ENCODE measurements at regions not wholly inside any gene's neighbourhood (a gene's known extent, or its start where the extent isn't known, plus 50 kb on each side); places are given as distances from the start of the nearest gene placed in this dataset.

GRCh38 chr3:20849975-20850374 is 664.0 kb upstream of the SGO1 start (continued):
- TF ChIP-seq KLF16 (tag by site-specific recombination; IDR thresholded peaks at IDR 0.05) (no peak), ZNF157 (tag by site-specific recombination; IDR thresholded peaks at IDR 0.05) (no peak), ZNF624 (tag by site-specific recombination; IDR thresholded peaks at IDR 0.05) (no peak), OVOL3 (tag by site-specific recombination; IDR thresholded peaks at IDR 0.05) (no peak)

GRCh38 chr3:20846832-20847231 is 660.8 kb upstream of the SGO1 start:
- ChIA-PET POLR2A (no interaction called here), CTCF (no interaction called here)
- Histone ChIP-seq H3K4me1 (ENCODE audit: control insufficient read depth, insufficient read depth, low read length) (no peaks in the 10 kb centered on the region), H3K4me3 (ENCODE audit: low read depth, low read length) (no peak overlapping the region), H3K9me3 (ENCODE audit: control insufficient read depth, insufficient read depth, low read depth, low read length) (no peaks in the 10 kb centered on the region), H3K36me3 (ENCODE audit: control insufficient read depth in 2 of 2, insufficient read depth in 1 of 2, low read length in 2 of 2) (no peaks in the 10 kb centered on the region), H3K27ac (ENCODE audit: extremely low read depth, low read depth, low read length) (no peak overlapping the region)
- TF ChIP-seq RBAK (tag by site-specific recombination; IDR thresholded peaks at IDR 0.05) (no peak), SCRT1 (tag by site-specific recombination; IDR thresholded peaks at IDR 0.05; ENCODE audit: borderline replicate concordance) (no peak), ZNF521 (tag by site-specific recombination; IDR thresholded peaks at IDR 0.05) (no peak), INSM2 (tag by site-specific recombination; IDR thresholded peaks at IDR 0.05) (no peak), SP3 (tag by site-specific recombination; IDR thresholded peaks at IDR 0.05) (no peak), TSHZ1 (tag by site-specific recombination; IDR thresholded peaks at IDR 0.05; ENCODE audit: borderline replicate concordance) (no peak), MYNN (tag by site-specific recombination; IDR thresholded peaks at IDR 0.05; ENCODE audit: borderline replicate concordance) (no peak), ZNF580 (tag by site-specific recombination; IDR thresholded peaks at IDR 0.05) (no peak), ZNF239 (tag by site-specific recombination; IDR thresholded peaks at IDR 0.05) (no peak), ZNF202 (tag by site-specific recombination; IDR thresholded peaks at IDR 0.05; ENCODE audit: borderline replicate concordance) (no peak), ZNF280D (tag by site-specific recombination; IDR thresholded peaks at IDR 0.05) (no peak), ZNF518A (tag by site-specific recombination; conservative IDR thresholded peaks at IDR 0.05; ENCODE audit: low read depth) (no peak), ZNF571 (tag by site-specific recombination; IDR thresholded peaks at IDR 0.05) (no peak), GFI1B (tag by site-specific recombination; IDR thresholded peaks at IDR 0.05) (no peak), ZNF433 (tag by site-specific recombination; IDR thresholded peaks at IDR 0.05; ENCODE audit: low read depth) (no peak), AEBP2 (tag by site-specific recombination; IDR thresholded peaks at IDR 0.05; ENCODE audit: borderline replicate concordance) (no peak)
